ENCODE measurements at regions not wholly inside any gene's neighbourhood (a gene's known extent, or its start where the extent isn't known, plus 50 kb on each side); places are given as distances from the start of the nearest gene placed in this dataset.

- peaks cover 5% of the 10 kb centered on the region for H3K4me1 ChIP-seq (ENCODE audit: insufficient read depth, low read length, severe bottlenecking)
- H3F3A ChIP-seq (ENCODE audit: insufficient read depth, low read length), result no peaks in the 10 kb centered on the region
- H3K9me2 ChIP-seq (ENCODE audit: low read depth, low read length), result no peaks in the 10 kb centered on the region
- H3K27me3 ChIP-seq (ENCODE audit: insufficient read depth, low read length), result no peaks in the 10 kb centered on the region
- no peak overlapping the region for H3K9ac ChIP-seq (ENCODE audit: low read length)
- TF ChIP-seq CTCF (IDR thresholded peaks at IDR 0.05; ENCODE audit: low read length), result no peak
- TF ChIP-seq EZH2 (IDR thresholded peaks at IDR 0.05; ENCODE audit: borderline replicate concordance, low read length), result no peak
- H3K4me2 ChIP-seq (ENCODE audit: low read length), result no peak overlapping the region
- no peaks in the 10 kb centered on the region for H3K9me3 ChIP-seq (ENCODE audit: low read length)
- H3K4me3 ChIP-seq (ENCODE audit: low read depth, low read length, poor library complexity, severe bottlenecking), result no peak overlapping the region
- no peak overlapping the region for H2AFZ ChIP-seq (ENCODE audit: low read length)
- H3K79me2 ChIP-seq (ENCODE audit: insufficient read depth, low read length), result no peaks in the 10 kb centered on the region
- H3K27ac ChIP-seq (ENCODE audit: low read depth, low read length, poor library complexity, severe bottlenecking), result no peak overlapping the region
- H4K20me1 ChIP-seq (ENCODE audit: insufficient read depth, low read length), result no peaks in the 10 kb centered on the region
- no peaks in the 10 kb centered on the region for H3K36me3 ChIP-seq (ENCODE audit: insufficient read depth, low read length)
Observed at GRCh38 chr3:29202378-29202777, 78.5 kb upstream of the RBMS3 start.

GRCh38 chr3:29203851-29204250 is 77.0 kb upstream of the RBMS3 start:
- H4K20me1 ChIP-seq (ENCODE audit: insufficient read depth, low read length), result no peaks in the 10 kb centered on the region
- H3F3A ChIP-seq (ENCODE audit: insufficient read depth, low read length), result no peaks in the 10 kb centered on the region
- TF ChIP-seq EZH2 (IDR thresholded peaks at IDR 0.05; ENCODE audit: borderline replicate concordance, low read length) (no peak), CTCF (IDR thresholded peaks at IDR 0.05; ENCODE audit: low read length) (no peak)
- H3K27ac ChIP-seq (ENCODE audit: low read depth, low read length, poor library complexity, severe bottlenecking), result no peak overlapping the region
- H2AFZ ChIP-seq (ENCODE audit: low read length), result no peak overlapping the region
- H3K9me3 ChIP-seq (ENCODE audit: low read length), result no peaks in the 10 kb centered on the region
- no peak overlapping the region for H3K4me3 ChIP-seq (ENCODE audit: low read depth, low read length, poor library complexity, severe bottlenecking)
- H3K9me2 ChIP-seq (ENCODE audit: low read depth, low read length), result no peaks in the 10 kb centered on the region
- H3K9ac ChIP-seq (ENCODE audit: low read length), result no peak overlapping the region
- no peaks in the 10 kb centered on the region for H3K36me3 ChIP-seq (ENCODE audit: insufficient read depth, low read length)
- no peak overlapping the region for H3K4me2 ChIP-seq (ENCODE audit: low read length)
- H3K27me3 ChIP-seq (ENCODE audit: insufficient read depth, low read length), result no peaks in the 10 kb centered on the region
- no peaks in the 10 kb centered on the region for H3K4me1 ChIP-seq (ENCODE audit: insufficient read depth, low read length, severe bottlenecking)
- H3K79me2 ChIP-seq (ENCODE audit: insufficient read depth, low read length), result no peaks in the 10 kb centered on the region

GRCh38 chr3:29207427-29207826 is 73.4 kb upstream of the RBMS3 start:
- TF ChIP-seq EZH2 (IDR thresholded peaks at IDR 0.05; ENCODE audit: borderline replicate concordance, low read length) (no peak), CTCF (IDR thresholded peaks at IDR 0.05; ENCODE audit: low read length) (no peak)
- Histone ChIP-seq H3K4me3 (ENCODE audit: low read depth, low read length, poor library complexity, severe bottlenecking) (no peak overlapping the region), H3K9ac (ENCODE audit: low read length) (no peak overlapping the region), H3K27me3 (ENCODE audit: insufficient read depth, low read length) (no peaks in the 10 kb centered on the region), H3K27ac (ENCODE audit: low read depth, low read length, poor library complexity, severe bottlenecking) (no peak overlapping the region), H3F3A (ENCODE audit: insufficient read depth, low read length) (no peaks in the 10 kb centered on the region), H4K20me1 (ENCODE audit: insufficient read depth, low read length) (no peaks in the 10 kb centered on the region), H3K36me3 (ENCODE audit: insufficient read depth, low read length) (no peaks in the 10 kb centered on the region), H3K4me2 (ENCODE audit: low read length) (no peak overlapping the region), H3K9me3 (ENCODE audit: low read length) (no peaks in the 10 kb centered on the region), H3K79me2 (ENCODE audit: insufficient read depth, low read length) (no peaks in the 10 kb centered on the region), H2AFZ (ENCODE audit: low read length) (no peak overlapping the region), H3K9me2 (ENCODE audit: low read depth, low read length) (no peaks in the 10 kb centered on the region), H3K4me1 (ENCODE audit: insufficient read depth, low read length, severe bottlenecking) (no peaks in the 10 kb centered on the region)
